ENCODE measurements at regions not wholly inside any gene's neighbourhood (a gene's known extent, or its start where the extent isn't known, plus 50 kb on each side); places are given as distances from the start of the nearest gene placed in this dataset.

- TF ChIP-seq CTCF (conservative IDR thresholded peaks at IDR 0.05 in 1 of 2, IDR thresholded peaks at IDR 0.05 in 1 of 2; ENCODE audit: low read depth in 1 of 2, low read length in 2 of 2) = no peak
- no peak for TF ChIP-seq EZH2 (IDR thresholded peaks at IDR 0.05; ENCODE audit: low read length, missing control alignments)
Observed at GRCh38 chr2:200255549-200255948, 50.9 kb upstream of the SPATS2L start.

Measured in fibroblast of lung (primary cell).